Neutrophil (primary cell): ENCODE measurements at regions not wholly inside any gene's neighbourhood (a gene's known extent, or its start where the extent isn't known, plus 50 kb on each side); places are given as distances from the start of the nearest gene placed in this dataset.

Experiments used
- H3K27ac ChIP-seq: fragments of 200-600 bp; sonication (generic); 2 replicates; pipeline ENCODE4 v1.5.1; 2016; ENCODE audit warnings: mild to moderate bottlenecking, moderate library complexity
- H3K27me3 ChIP-seq: fragments of 200-600 bp; sonication (generic); 2 replicates; pipeline ENCODE4 v1.6.0; 2016; ENCODE audit warnings: mild to moderate bottlenecking
- H3K36me3 ChIP-seq: fragments of 200-600 bp; sonication (generic); 2 replicates; pipeline ENCODE4 v1.5.1; 2017
- H3K4me1 ChIP-seq, 2 experiments: fragments of 200-600 bp in 1 of 2; sonication (generic) in 1 of 2; 1 replicate in 1 of 2; 2 replicates in 1 of 2; pipeline versions ENCODE4 v1.5.1 to v1.6.1; 2013 to 2016; ENCODE audit warnings: low read depth in 1 of 2, low read length in 1 of 2, mild to moderate bottlenecking in 1 of 2, moderate library complexity in 1 of 2; ENCODE audit not compliant: control insufficient read depth in 1 of 2, insufficient read depth in 1 of 2
- H3K4me3 ChIP-seq, 2 experiments: fragments of 200-600 bp in 1 of 2; sonication (generic) in 1 of 2; 1 replicate in 1 of 2; 2 replicates in 1 of 2; pipeline ENCODE4 v1.5.1; 2013 to 2016; ENCODE audit warnings: low read depth in 1 of 2, low read length in 1 of 2, mild to moderate bottlenecking in 1 of 2, moderate library complexity in 1 of 2
- H3K9me3 ChIP-seq: fragments of 200-600 bp; sonication (generic); 2 replicates; pipeline ENCODE4 v1.5.1; 2016
- TF ChIP-seq, protein P1 (sequence below): fragments of 200-600 bp; sonication (generic); IDR thresholded peaks from 2 replicates; pipeline ENCODE4 v1.5.1; 2016; ENCODE audit warnings: antibody characterized with exemption

GRCh38 chr9:87128844-87129493, 181.7 kb upstream of the GAS1 start:
- no peaks in the 10 kb centered on the region for H3K9me3 ChIP-seq
- no peak overlapping the region for H3K4me3 ChIP-seq
- H3K27me3 ChIP-seq = no peaks in the 10 kb centered on the region
- no peak overlapping the region for H3K27ac ChIP-seq
- H3K4me1 ChIP-seq = no peaks in the 10 kb centered on the region
- TF ChIP-seq, protein P1, sequence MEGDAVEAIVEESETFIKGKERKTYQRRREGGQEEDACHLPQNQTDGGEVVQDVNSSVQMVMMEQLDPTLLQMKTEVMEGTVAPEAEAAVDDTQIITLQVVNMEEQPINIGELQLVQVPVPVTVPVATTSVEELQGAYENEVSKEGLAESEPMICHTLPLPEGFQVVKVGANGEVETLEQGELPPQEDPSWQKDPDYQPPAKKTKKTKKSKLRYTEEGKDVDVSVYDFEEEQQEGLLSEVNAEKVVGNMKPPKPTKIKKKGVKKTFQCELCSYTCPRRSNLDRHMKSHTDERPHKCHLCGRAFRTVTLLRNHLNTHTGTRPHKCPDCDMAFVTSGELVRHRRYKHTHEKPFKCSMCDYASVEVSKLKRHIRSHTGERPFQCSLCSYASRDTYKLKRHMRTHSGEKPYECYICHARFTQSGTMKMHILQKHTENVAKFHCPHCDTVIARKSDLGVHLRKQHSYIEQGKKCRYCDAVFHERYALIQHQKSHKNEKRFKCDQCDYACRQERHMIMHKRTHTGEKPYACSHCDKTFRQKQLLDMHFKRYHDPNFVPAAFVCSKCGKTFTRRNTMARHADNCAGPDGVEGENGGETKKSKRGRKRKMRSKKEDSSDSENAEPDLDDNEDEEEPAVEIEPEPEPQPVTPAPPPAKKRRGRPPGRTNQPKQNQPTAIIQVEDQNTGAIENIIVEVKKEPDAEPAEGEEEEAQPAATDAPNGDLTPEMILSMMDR = no peak
- no peaks in the 10 kb centered on the region for H3K36me3 ChIP-seq

DNA sequence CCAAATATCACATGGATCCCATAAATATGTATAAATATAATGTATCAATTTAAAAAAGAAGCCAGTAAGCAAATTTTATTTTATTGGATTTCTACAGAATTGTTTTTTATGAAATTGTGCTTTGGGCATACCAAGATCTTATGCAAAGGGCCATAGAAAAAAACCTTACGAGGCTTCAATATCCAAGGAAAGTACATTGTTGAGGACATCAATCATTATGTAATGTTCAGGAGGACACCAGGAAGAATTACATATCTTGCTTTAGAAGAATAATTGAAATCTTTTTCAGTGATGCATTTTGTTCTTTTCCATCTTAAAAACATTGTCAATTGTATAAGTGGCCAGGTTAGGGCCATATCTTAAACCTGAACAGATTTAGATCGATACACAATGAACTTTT, 187.8 kb upstream of the GAS1 start:
- TF ChIP-seq, protein P1 = no peak
- Histone ChIP-seq H3K27me3 (no peaks in the 10 kb centered on the region), H3K9me3 (no peaks in the 10 kb centered on the region), H3K4me1 (no peaks in the 10 kb centered on the region), H3K4me3 (no peak overlapping the region), H3K36me3 (no peaks in the 10 kb centered on the region), H3K27ac (no peak overlapping the region)

DNA sequence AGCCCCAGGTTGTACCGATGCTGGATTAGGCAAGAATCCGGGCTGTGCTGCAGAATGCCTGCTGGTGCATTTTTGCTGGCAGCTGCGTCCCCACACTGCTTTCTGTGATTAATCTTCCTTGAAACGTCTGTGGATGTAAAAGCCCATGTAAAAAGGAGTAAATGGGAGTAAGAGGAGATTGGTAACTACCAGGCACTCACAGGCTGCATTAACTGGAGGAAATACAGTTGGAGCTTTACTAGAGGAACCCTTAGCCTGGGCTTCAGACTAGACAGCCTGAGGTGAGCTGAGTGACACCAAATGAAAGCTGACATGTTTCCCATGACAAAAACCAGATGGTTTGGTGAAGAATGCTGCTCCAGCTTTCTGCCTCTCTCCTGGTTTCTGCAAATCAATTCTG, 190.4 kb upstream of the GAS1 start:
- Histone ChIP-seq H3K36me3 (no peaks in the 10 kb centered on the region), H3K9me3 (no peaks in the 10 kb centered on the region), H3K27me3 (no peaks in the 10 kb centered on the region), H3K4me1 (no peaks in the 10 kb centered on the region), H3K27ac (no peak overlapping the region), H3K4me3 (no peak overlapping the region)
- TF ChIP-seq, protein P1 = no peak

DNA sequence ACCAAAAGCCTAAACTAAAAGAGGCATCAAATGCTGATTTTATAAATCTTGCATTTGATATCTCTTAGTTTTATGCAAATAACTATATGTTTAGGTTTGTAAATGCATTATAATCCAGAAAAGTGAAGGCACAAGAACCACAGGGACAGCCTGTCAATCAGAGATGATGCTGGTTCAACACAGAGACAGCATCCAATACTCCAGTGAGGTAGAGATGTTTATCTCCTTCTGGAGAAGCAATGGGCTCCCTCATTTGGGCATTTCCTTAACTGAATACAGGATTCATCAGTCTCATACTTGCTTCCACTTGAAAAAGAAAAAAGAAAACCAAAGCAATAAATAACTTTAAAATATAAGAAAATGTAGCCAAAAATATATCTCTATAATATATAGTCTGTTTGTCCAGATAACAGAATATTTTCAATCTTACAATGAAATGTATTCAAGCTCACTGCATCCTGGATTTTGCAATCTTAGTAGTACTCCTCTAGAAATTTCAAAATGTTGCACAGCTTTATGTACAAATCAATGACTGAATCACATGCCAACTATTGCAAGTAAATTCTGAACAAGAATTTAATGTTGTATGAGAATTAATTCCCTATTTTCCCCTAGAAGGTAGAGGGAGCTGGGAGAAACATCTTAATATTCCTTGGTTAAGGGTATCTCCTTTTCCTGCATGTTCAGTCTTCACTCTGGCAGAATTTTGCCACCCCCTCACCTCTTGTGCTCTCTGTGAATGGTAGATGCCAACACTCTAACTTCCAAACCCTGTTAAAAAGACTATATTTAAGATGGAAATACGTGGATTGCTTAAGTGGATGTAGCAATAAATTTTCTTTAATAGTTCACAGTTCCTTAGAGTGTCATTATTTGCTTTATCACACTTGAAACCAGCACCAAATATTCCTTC, 191.1 kb upstream of the GAS1 start:
- Histone ChIP-seq H3K27ac (no peak overlapping the region), H3K9me3 (no peaks in the 10 kb centered on the region), H3K4me3 (no peak overlapping the region), H3K36me3 (no peaks in the 10 kb centered on the region), H3K4me1 (no peaks in the 10 kb centered on the region), H3K27me3 (no peaks in the 10 kb centered on the region)
- TF ChIP-seq, protein P1 = no peak

DNA sequence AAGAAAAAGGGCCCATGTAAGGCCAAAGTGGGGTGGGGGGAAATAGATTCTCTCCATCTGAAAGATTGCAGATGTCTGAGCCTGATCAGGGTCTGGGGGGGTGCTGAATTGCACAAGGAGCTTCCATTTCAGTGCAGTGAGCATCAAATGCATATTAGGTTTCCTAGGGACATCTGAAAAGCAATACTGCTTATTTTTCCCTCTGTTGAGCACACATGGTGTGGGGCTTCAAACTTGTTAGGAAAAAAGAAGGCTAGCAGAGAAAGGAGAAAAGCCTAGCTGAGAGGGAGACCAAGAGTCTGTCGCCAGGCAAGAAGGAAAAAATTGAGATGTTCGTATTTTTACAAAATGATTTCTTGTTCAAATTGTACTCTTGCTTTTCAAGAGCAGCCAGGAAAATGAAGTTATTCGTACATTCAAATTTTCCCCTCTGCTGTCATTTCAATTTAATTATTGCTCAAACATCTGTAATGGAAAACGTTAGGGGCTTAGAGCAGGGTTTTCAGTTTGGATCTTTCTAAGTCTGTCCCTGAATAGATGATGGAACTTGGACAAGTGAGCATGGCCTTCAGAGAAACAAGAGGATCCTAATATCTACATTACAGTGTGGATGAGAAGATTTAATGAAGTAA, 191.9 kb upstream of the GAS1 start:
- Histone ChIP-seq H3K9me3 (no peaks in the 10 kb centered on the region), H3K27me3 (no peaks in the 10 kb centered on the region), H3K4me1 (no peaks in the 10 kb centered on the region), H3K4me3 (no peak overlapping the region), H3K36me3 (no peaks in the 10 kb centered on the region), H3K27ac (no peak overlapping the region)
- TF ChIP-seq, protein P1 = no peak
